Smooth muscle cell (in vitro differentiated cells): ENCODE measurements at regions not wholly inside any gene's neighbourhood (a gene's known extent, or its start where the extent isn't known, plus 50 kb on each side); places are given as distances from the start of the nearest gene placed in this dataset.

Source experiments
- DNase-seq: peaks from one replicate; lab custom pipeline; 2025; ENCODE audit not compliant: unreplicated experiment; lab: John Stamatoyannopoulos, UW
- H2AFZ ChIP-seq: fragments of 200-600 bp; sonication (generic); 2 replicates; pipeline ENCODE4 v1.6.0; 2016; ENCODE audit warnings: antibody characterized with exemption, low read depth, mild to moderate bottlenecking
- H3F3A ChIP-seq: fragments of 200-600 bp; sonication (generic); 2 replicates; pipeline ENCODE4 v1.6.0; 2017; ENCODE audit warnings: antibody characterized with exemption, low read depth
- H3K27ac ChIP-seq: fragments of 200-600 bp; sonication (generic); 2 replicates; pipeline ENCODE4 v1.5.1; 2016; ENCODE audit warnings: low read depth, mild to moderate bottlenecking
- H3K27me3 ChIP-seq: fragments of 200-600 bp; sonication (generic); 2 replicates; pipeline ENCODE4 v1.6.1; 2016; ENCODE audit warnings: low read depth, mild to moderate bottlenecking
- H3K36me3 ChIP-seq: fragments of 200-600 bp; sonication (generic); 2 replicates; pipeline ENCODE4 v1.5.1; 2016; ENCODE audit warnings: low read depth
- H3K4me1 ChIP-seq: fragments of 200-600 bp; sonication (generic); 2 replicates; pipeline ENCODE4 v1.5.1; 2016; ENCODE audit warnings: low read depth
- H3K4me2 ChIP-seq: fragments of 200-600 bp; sonication (generic); 2 replicates; pipeline ENCODE4 v1.6.0; 2016; ENCODE audit warnings: mild to moderate bottlenecking
- H3K4me3 ChIP-seq: fragments of 200-600 bp; sonication (generic); 2 replicates; pipeline ENCODE4 v1.5.1; 2016; ENCODE audit warnings: mild to moderate bottlenecking
- H3K79me2 ChIP-seq: fragments of 200-600 bp; sonication (generic); 2 replicates; pipeline ENCODE4 v1.6.0; 2016; ENCODE audit warnings: low read depth, mild to moderate bottlenecking
- H3K9ac ChIP-seq: fragments of 200-600 bp; sonication (generic); 2 replicates; pipeline ENCODE4 v1.6.0; 2016; ENCODE audit warnings: low read depth
- H3K9me3 ChIP-seq: fragments of 200-600 bp; sonication (generic); replicated peaks from 2 replicates; pipeline ENCODE4 v1.5.1; 2016; ENCODE audit warnings: low read depth
- H4K20me1 ChIP-seq: fragments of 200-600 bp; sonication (generic); 2 replicates; pipeline ENCODE4 v1.6.0; 2016; ENCODE audit warnings: low read depth
- CTCF ChIP-seq: fragments of 200-600 bp; sonication (generic); IDR thresholded peaks from 2 replicates; pipeline ENCODE4 v1.5.1; 2017; ENCODE audit warnings: borderline replicate concordance, mild to moderate bottlenecking, antibody characterized with exemption; ENCODE audit not compliant: insufficient read depth, poor library complexity, severe bottlenecking
- WGBS: methylation state at CpG from one replicate; pipeline ENCODE4 v1.1.7; 2016; ENCODE audit warnings: low lambda C conversion rate; 5-methylcytosine and 5-hydroxymethylcytosine counted together

GRCh38 chr6:147756891-147757290 is 248.4 kb downstream of the SAMD5 start:
- DNase-seq: no peak
- TF ChIP-seq CTCF: no peak
- Histone ChIP-seq H4K20me1 (no peaks in the 10 kb centered on the region), H3K79me2 (no peaks in the 10 kb centered on the region), H3K4me2 (no peak overlapping the region), H3K9ac (no peak overlapping the region), H3K27ac (no peak overlapping the region), H3K4me1 (no peaks in the 10 kb centered on the region), H3K27me3 (no peaks in the 10 kb centered on the region), H3K9me3 (no peaks in the 10 kb centered on the region), H3F3A (peaks cover 3% of the 10 kb centered on the region), H2AFZ (no peak overlapping the region), H3K36me3 (no peaks in the 10 kb centered on the region), H3K4me3 (no peak overlapping the region)
- 84% methylated on average over 3 of the region's 3 CpGs for WGBS

DNA sequence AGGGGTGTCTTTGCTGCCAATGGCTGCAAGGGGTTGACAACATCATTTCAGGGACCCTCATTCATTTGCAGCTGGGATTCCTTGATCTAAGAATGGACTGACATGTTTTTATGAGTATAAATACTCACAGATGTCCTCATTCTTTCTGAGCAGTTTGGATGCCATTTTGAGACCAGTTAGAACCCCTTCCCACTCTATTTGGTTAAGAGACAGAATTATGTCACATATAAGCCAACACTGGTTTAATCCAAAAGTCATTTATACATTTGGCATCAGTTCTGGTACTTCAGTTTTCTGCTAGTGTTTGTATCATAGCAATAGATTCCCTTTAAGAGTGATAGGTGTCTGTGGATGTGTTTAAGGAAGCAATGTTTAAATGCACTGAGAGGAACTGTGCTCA is 248.8 kb downstream of the SAMD5 start:
- Histone ChIP-seq H2AFZ (no peak overlapping the region), H4K20me1 (no peaks in the 10 kb centered on the region), H3K4me1 (no peaks in the 10 kb centered on the region), H3K4me3 (no peak overlapping the region), H3K9ac (no peak overlapping the region), H3K27me3 (no peaks in the 10 kb centered on the region), H3K9me3 (no peaks in the 10 kb centered on the region), H3K4me2 (peak overlapping the region; percentile 8), H3K27ac (no peak overlapping the region), H3K79me2 (no peaks in the 10 kb centered on the region), H3K36me3 (no peaks in the 10 kb centered on the region), H3F3A (peaks cover 3% of the 10 kb centered on the region)
- DNase-seq: no peak
- no peak for TF ChIP-seq CTCF

DNA sequence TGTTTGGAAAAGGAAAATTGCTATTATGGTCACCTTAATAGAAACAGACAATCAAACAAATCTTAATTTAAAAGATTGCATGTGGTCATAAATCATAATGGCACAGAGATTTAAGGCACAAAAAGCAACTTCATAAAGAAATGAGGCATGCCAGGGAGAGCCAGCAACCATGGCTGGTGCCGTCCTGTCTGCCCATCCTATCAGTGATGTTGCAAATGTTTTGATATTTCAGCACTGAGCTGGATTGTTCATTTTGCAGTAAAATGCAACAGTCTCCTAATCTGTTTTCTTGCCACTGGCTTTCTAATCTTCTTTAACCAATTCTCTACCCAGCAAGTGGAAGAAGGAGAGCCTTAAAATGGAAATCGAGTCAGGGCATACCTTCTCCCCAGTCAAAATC is 249.8 kb downstream of the SAMD5 start:
- Histone ChIP-seq H3K4me1 (no peaks in the 10 kb centered on the region), H4K20me1 (no peaks in the 10 kb centered on the region), H3K27me3 (no peaks in the 10 kb centered on the region), H3K79me2 (no peaks in the 10 kb centered on the region), H3K36me3 (no peaks in the 10 kb centered on the region), H3K9me3 (no peaks in the 10 kb centered on the region), H2AFZ (no peak overlapping the region), H3F3A (no peaks in the 10 kb centered on the region), H3K9ac (no peak overlapping the region), H3K4me3 (no peak overlapping the region), H3K27ac (peak overlapping the region; percentile 9), H3K4me2 (peak overlapping the region; percentile 24)
- TF ChIP-seq CTCF: no peak
- WGBS: 61% methylated on average over 2 of the region's 2 CpGs
- no peak for DNase-seq

- no peak overlapping the region for H3K9ac ChIP-seq
- H3F3A ChIP-seq: no peaks in the 10 kb centered on the region
- 39% methylated on average over 3 of the region's 3 CpGs for WGBS
- no peaks in the 10 kb centered on the region for H3K36me3 ChIP-seq
- H3K9me3 ChIP-seq: no peaks in the 10 kb centered on the region
- no peak overlapping the region for H3K4me3 ChIP-seq
- no peaks in the 10 kb centered on the region for H3K4me1 ChIP-seq
- H3K4me2 ChIP-seq: peak overlapping the region; percentile 24
- no peaks in the 10 kb centered on the region for H3K27me3 ChIP-seq
- no peaks in the 10 kb centered on the region for H3K79me2 ChIP-seq
- TF ChIP-seq CTCF: no peak
- no peaks in the 10 kb centered on the region for H4K20me1 ChIP-seq
- no peak overlapping the region for H2AFZ ChIP-seq
- DNase-seq: no peak
- H3K27ac ChIP-seq: peak overlapping the region; percentile 9
Observed at GRCh38 chr6:147759093-147759492, 250.6 kb downstream of the SAMD5 start.
